ENCODE measurements at regions not wholly inside any gene's neighbourhood (a gene's known extent, or its start where the extent isn't known, plus 50 kb on each side); places are given as distances from the start of the nearest gene placed in this dataset.

- no peak for TF ChIP-seq BACH1 (IDR thresholded peaks at IDR 0.05; ENCODE audit: low read length)
- TF ChIP-seq RAD21 (IDR thresholded peaks at IDR 0.05 in 1 of 2, conservative IDR thresholded peaks at IDR 0.05 in 1 of 2; ENCODE audit: low read depth in 2 of 2, low read length in 2 of 2): no peak
- no peak for TF ChIP-seq POLR2A (IDR thresholded peaks at IDR 0.05; ENCODE audit: control extremely low read depth in 1 of 2, low read depth in 2 of 2, low read length in 2 of 2)
- no peak for TF ChIP-seq SP1 (IDR thresholded peaks at IDR 0.05; ENCODE audit: low read depth, low read length)
- no peak for TF ChIP-seq CTCF (IDR thresholded peaks at IDR 0.05; ENCODE audit: control extremely low read depth in 1 of 3, insufficient read depth in 1 of 3, low read depth in 1 of 3, low read length in 3 of 3)
- TF ChIP-seq CBX5 (IDR thresholded peaks at IDR 0.05; ENCODE audit: low read depth, low read length): no peak
Observed at GRCh38 chrX:9280831-9281230, 184.0 kb upstream of the TBL1X start.
